Stimulated activated CD8-positive, alpha-beta memory T cell treated with anti-CD3 and anti-CD28 coated beads, Interleukin-2, amount 100 ng/mL, for 1 hour (primary cell): ENCODE measurements at regions not wholly inside any gene's neighbourhood (a gene's known extent, or its start where the extent isn't known, plus 50 kb on each side); places are given as distances from the start of the nearest gene placed in this dataset.
"Not testable (repeated sequence)": the region's sequence is repeated elsewhere in the genome, so short reads cannot be mapped to it uniquely, and the experiment has no call there.

Experiments used
- DNase-seq, 2 donors: peaks; one replicate each; pipeline ENCODE4 v3.0.0-alpha.2; 2020; ENCODE audit warnings: low read depth in 2 of 2

- DNase-seq, result no peak
Measured at GRCh38 chr9:90457386-90458190, 185.0 kb downstream of the DIRAS2 start.

GRCh38 chr9:90458485-90458884 lies 184.1 kb downstream of the DIRAS2 start:
- DNase-seq, result no peak

GRCh38 chr9:90459321-90459720 lies 183.3 kb downstream of the DIRAS2 start:
- no peak for DNase-seq

- DNase-seq, result no peak
Measured at GRCh38 chr9:90460220-90460619, 182.4 kb downstream of the DIRAS2 start.

DNA sequence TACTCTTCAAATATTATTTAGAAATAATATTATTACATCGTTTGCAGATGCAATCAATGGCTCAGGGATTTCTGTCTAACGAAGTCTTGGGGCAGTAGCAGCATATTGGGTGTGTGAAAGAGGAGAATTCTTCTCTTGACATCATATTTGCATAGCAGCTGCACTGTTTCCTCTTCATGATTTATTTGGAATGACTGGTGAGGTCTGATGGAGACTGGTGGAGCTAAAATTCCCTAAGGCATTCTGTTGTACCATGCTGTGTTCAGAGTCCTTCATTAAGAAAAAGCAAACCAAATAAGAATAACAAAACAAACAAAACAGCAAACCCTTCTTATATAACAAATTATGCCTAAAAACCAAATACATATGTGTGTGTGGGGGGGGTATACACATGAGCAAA lies 177.6 kb downstream of the DIRAS2 start:
- DNase-seq, result no peak

DNA sequence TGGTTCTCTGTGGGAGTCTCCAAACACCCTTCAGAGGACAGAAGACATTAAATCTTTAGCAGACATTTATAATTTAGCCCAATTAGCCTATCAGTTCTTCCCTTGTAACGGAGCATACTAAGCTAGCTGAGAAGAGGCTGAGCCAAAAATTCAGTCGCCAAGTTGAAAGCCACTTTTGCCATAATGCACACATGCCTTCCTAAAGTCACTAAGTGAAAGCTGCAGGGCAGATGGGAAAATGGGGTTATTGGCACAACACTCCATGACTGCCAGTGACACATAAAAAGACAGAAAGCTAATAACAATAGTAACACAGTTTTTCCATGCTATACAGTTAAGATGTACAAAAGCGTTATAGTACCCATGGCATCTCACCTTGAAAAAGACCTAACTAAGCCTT lies 176.2 kb downstream of the DIRAS2 start:
- no peak for DNase-seq

DNA sequence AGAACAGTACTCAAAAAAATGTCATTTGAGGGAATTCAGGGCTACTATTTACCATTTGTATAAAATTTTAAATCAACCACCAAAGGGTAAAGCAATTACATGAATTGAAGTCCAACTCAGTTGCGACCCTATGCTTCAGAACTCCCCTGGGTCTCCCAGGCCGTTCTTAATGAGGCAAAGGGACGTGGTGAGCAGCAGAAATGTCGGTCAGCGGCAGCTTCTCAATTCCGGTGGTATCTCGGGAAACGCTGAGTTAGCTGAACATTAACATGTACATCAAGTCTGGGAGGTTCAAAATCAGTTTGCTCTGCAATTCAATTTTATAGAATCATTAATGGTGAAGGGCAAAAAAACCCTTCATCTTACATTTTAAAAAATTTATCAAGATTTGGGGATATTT lies 173.2 kb downstream of the DIRAS2 start:
- DNase-seq, result no peak

GRCh38 chr9:90469865-90470387 lies 172.7 kb downstream of the DIRAS2 start:
- no peak for DNase-seq

DNA sequence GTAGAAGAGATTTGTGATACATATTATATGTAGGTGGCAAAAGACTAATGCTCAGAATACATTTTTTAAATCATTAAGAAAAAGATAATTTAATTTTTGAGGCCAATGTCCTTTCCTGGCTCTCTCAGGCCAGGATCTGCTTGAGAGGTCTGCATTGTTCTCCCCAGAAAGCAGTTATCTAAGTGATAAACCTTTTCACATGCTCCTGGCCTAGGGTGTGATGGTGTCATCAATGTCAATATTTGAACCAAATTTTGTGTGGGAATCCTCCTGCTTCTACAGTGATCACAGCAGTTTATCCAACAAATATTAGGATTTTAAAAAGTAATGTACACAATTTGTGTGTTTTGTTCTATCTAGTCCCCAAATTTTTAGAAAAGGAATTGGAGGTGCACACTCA lies 166.6 kb downstream of the DIRAS2 start:
- no peak for DNase-seq

DNA sequence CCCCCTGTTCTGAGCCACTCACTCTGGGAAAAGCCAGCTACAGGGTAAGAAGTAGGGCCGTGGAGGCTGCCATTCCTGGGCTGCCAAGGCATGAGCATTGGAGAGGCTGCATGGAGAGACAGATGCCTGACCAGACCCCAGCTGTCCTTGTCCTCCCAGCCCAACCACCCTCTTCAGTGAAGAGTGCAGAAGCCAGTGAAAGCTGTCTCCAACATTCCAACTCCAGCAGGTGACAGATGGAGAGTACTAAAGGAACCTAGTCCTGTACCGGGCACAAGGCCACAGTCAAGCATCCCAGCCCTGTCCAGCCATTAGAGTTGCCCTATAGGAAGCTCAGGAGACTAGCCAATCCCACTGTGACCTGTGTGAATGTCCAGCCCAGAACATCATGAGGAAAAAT lies 165.1 kb downstream of the DIRAS2 start:
- DNase-seq, result no peak

DNA sequence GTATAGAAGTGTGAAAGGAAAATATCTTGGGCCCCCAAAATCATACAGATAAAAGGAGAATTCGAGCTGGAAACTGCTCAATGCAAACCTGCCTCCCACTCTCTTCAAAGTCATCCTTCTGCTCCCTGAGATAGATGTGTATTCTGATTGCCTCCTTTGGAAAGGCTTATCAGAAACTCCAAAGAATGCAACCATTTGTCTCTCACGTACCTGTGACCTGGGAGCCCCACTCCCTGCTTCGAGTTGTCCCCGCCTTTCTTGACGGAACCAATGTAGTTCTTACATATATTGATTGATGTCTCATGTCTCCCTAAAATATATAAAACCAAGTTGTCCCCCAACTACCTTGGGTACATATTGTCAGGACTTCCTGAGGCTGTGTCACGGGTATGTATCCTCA lies 163.8 kb downstream of the DIRAS2 start:
- no peak for DNase-seq

DNA sequence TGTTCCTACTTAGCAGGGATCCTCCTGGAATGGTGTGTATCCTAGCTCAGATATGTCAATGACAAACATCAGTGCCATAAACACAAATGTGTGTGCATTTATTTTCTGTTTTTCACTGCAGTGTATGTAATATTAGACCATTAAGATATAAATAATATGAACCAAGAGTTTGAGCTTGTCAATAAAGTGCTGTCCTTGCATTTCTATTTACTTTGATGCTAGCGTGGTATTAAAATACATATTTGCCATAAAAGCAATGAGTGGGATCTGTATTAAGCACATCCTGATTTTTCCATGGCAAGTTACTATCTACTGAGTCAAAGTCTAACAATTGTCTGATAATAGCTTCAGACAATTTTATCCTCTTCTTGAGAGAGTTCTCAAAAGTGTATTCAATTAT lies 157.6 kb downstream of the DIRAS2 start:
- no peak for DNase-seq

DNA sequence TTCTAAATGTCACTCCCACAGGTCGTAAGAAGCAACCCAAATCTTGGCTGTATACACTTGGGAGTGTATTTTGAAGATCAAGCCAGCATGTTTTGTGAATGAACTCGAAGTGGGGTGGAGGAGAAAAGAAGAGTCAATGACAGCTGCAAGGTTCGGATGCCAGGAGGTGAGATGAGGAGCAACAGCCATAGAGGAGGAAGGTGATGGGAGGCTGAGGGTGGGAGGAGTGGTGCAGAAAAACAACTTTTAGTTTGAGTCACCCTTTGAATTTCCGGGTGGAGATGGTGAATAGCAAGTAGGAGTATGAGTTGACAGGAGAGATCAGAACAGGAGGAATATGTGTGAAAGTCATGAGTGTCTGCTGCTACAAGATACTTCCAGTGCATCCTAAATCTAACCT lies 153.6 kb downstream of the DIRAS2 start:
- DNase-seq, result no peak

DNA sequence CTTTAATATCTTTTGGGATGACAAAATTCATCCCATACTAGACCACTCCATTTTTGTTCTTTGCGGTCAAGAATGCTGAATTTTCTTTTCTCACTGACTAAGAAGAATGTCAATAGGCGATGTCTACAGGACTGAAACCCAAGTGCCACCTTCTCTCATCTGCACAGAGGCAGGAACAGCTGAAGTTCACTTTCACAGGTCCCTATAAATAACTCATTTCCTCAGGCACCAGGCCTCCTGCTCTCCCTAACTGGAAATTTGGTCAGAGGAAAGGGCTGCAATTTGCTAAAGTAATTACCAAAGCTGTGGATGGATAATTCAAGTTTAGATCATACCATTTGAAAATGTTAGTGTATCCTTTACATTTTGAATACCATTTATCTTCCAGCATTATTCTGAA lies 142.9 kb downstream of the DIRAS2 start:
- no peak for DNase-seq

- DNase-seq, result no peak
Measured at GRCh38 chr9:90502134-90502533, 140.5 kb downstream of the DIRAS2 start.

- DNase-seq, result no peak
Measured at GRCh38 chr9:90504486-90504885, 138.1 kb downstream of the DIRAS2 start.

- DNase-seq, result no peak
Measured at GRCh38 chr9:90505695-90506094, 136.9 kb downstream of the DIRAS2 start.

DNA sequence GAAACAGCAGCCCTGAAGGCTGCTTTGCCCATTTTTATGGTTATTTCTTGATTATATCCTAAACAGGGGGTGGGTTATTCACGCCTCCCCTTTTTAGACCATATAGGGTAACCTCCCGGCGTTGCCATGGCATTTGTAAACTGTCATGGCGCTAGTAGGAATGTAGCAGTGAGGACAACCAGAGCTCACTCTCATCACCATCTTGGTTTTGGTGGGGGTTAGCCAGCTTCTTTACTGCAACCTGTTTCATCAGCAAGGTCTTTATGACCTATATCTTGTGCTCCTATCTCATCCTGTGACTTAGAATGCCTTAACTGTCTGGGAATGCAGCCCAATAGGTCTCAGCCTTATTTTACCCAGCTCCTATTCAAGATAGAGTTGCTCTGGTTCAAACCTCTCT lies 136.2 kb downstream of the DIRAS2 start:
- DNase-seq, result not testable (repeated sequence)

DNA sequence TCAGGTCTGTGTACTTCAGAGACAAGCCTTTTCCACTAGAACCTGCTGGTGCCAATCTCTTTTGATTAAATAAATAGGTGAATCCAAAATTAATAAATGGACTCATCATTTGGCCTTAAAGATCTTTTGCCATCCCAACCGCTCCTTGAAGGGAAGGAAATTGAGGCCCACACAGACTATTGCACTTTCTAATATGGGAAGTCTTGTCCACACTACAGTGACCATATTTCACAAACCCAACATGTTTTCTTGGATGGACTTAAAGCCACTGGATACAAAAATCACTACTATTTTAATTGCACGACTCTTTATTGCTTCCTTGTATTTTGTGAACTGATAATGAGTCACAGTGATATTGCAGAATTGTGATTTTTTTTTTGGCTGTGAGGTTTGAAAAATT lies 135.0 kb downstream of the DIRAS2 start:
- DNase-seq, result no peak

GRCh38 chr9:90508940-90509339 lies 133.7 kb downstream of the DIRAS2 start:
- DNase-seq, result no peak

DNA sequence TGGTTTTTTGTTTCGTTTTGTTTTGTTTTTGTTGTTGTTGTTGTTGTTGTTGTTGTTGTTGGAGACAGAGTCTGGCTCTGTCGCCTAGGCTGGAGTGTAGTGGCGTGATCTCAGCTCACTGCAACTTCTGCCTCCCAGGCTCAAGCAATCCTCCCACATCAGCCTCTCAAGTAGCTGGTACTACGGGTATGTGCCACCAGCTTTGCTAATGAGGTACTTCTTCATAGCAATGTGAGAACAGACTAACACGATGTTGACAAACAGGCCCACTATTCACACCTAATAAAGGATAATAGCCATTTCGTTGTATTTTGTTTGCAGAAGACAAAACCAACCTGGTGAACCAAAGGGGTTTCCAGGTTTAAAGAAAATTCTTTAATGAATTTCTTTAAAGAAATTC lies 130.9 kb downstream of the DIRAS2 start:
- DNase-seq, result no peak

DNA sequence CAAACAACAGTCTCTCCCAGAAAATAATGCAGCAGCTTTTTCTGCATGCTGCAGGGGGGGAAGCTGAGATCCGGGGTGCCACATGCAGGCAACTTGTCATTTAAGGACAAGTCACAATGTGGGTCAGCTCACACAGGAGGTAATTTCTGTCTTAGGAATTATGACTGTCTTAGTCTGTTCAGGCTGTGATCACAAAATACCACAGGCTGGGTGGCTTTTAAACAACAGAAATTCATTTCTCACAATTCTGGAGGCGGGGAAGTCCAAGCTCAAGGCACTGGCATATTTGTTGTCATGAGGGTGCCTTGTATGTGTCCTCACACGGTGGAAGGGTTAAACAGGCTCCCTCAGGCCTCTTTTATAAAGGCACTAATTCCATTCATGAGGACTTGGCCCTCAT lies 127.7 kb downstream of the DIRAS2 start:
- DNase-seq, result no peak

GRCh38 chr9:90515510-90515909 lies 127.1 kb downstream of the DIRAS2 start:
- no peak for DNase-seq

DNA sequence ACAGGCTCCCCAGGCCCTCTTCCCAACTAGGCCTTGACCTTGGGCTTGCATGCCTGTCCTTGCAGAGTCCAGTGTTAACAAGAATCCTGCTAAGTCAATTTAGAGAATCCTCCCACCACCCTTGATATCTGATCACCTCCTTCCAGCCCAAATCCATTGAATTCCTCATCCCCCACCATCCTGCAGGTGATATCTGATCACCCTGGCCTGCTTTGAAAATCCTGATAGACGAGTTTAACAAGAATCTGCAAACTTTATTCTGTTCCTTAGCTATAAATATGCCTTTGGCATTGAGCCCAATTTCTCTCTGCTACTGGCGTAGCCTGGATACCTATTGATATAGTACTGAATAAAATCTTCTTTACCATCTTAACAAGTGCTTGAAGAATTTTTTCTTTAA lies 125.5 kb downstream of the DIRAS2 start:
- no peak for DNase-seq
